Eye (tissue), 1 donor: ENCODE measurements at regions not wholly inside any gene's neighbourhood (a gene's known extent, or its start where the extent isn't known, plus 50 kb on each side); places are given as distances from the start of the nearest gene placed in this dataset.

Source experiments
- DNase-seq: peaks from one replicate; pipeline ENCODE4 v3.0.0-alpha.2; 2015

GRCh38 chr13:76654263-76654662 lies 231.9 kb downstream of the KCTD12 start:
- DNase-seq: no peak

- DNase-seq: no peak
Observed at GRCh38 chr13:76651286-76651685, 234.9 kb downstream of the KCTD12 start.

- no peak for DNase-seq
Observed at GRCh38 chr13:76647550-76647949, 238.7 kb downstream of the KCTD12 start.

GRCh38 chr13:76646946-76647345 lies 239.3 kb downstream of the KCTD12 start:
- no peak for DNase-seq

GRCh38 chr13:76645632-76646031 lies 240.6 kb downstream of the KCTD12 start:
- no peak for DNase-seq

- DNase-seq: no peak
Observed at GRCh38 chr13:76644906-76645305, 241.3 kb downstream of the KCTD12 start.

GRCh38 chr13:76643596-76643995 lies 242.6 kb downstream of the KCTD12 start:
- DNase-seq: no peak

- peak; percentile 81 for DNase-seq
Observed at GRCh38 chr13:76641056-76641455, 245.1 kb downstream of the KCTD12 start.

- DNase-seq: no peak
Observed at GRCh38 chr13:76638882-76639281, 247.3 kb downstream of the KCTD12 start.

- DNase-seq: peak; percentile 49
Observed at GRCh38 chr13:76638181-76638580, 248.0 kb downstream of the KCTD12 start.

- DNase-seq: peak; percentile 74
Observed at GRCh38 chr13:76637641-76638141, 248.5 kb downstream of the KCTD12 start.

- DNase-seq: peak; percentile 9
Observed at GRCh38 chr13:76636829-76637228, 249.4 kb downstream of the KCTD12 start.

- DNase-seq: no peak
Observed at GRCh38 chr13:76635232-76636230, 250.7 kb downstream of the KCTD12 start.

- no peak for DNase-seq
Observed at GRCh38 chr13:76634431-76635191, 251.6 kb downstream of the KCTD12 start.

- peak; percentile 30 for DNase-seq
Observed at GRCh38 chr13:76632401-76633044, 253.7 kb downstream of the KCTD12 start.

GRCh38 chr13:76630629-76631230 lies 255.5 kb downstream of the KCTD12 start:
- DNase-seq: peak; percentile 91

GRCh38 chr13:76622315-76623040 lies 263.7 kb downstream of the KCTD12 start:
- peak; percentile 39 for DNase-seq

- no peak for DNase-seq
Observed at GRCh38 chr13:76621705-76622104, 264.5 kb downstream of the KCTD12 start.

GRCh38 chr13:76620036-76620435 lies 266.2 kb downstream of the KCTD12 start:
- no peak for DNase-seq

GRCh38 chr13:76619631-76620030 lies 266.6 kb downstream of the KCTD12 start:
- peak; percentile 72 for DNase-seq

GRCh38 chr13:76610819-76611415 lies 275.3 kb downstream of the KCTD12 start:
- no peak for DNase-seq
